Activated T-helper 2 cell treated with anti-CD3 and anti-CD28 coated beads, Interferon-gamma antibody, Interleukin-2, Interleukin-4, amounts not matched to agents 10 μg/mL and 5 μg/mL and 100 μg/mL, durations not matched to agents 14 hours and 24 hours and 36 hours (primary cell): ENCODE measurements at regions not wholly inside any gene's neighbourhood (a gene's known extent, or its start where the extent isn't known, plus 50 kb on each side); places are given as distances from the start of the nearest gene placed in this dataset.
"Not testable (repeated sequence)": the region's sequence is repeated elsewhere in the genome, so short reads cannot be mapped to it uniquely, and the experiment has no call there.

Experiments used
- DNase-seq: peaks from one replicate; pipeline ENCODE4 v3.0.0; 2021; ENCODE audit warnings: low spot score
- H3K27ac Mint-ChIP-seq: one replicate; pipeline ENCODE4 v1.8.0; 2021; ENCODE audit warnings: mixed read lengths
- H3K27me3 Mint-ChIP-seq: one replicate; pipeline ENCODE4 v1.8.0; 2021; ENCODE audit warnings: low read depth, mixed read lengths
- H3K36me3 Mint-ChIP-seq: one replicate; pipeline ENCODE4 v1.8.0; 2021; ENCODE audit warnings: low read depth, mixed read lengths
- H3K4me1 Mint-ChIP-seq: one replicate; pipeline ENCODE4 v1.8.0; 2021; ENCODE audit warnings: low read depth, mixed read lengths
- H3K4me3 Mint-ChIP-seq: one replicate; pipeline ENCODE4 v1.8.0; 2021; ENCODE audit warnings: low read depth, mild to moderate bottlenecking, moderate library complexity, mixed read lengths
- H3K9me3 Mint-ChIP-seq: one replicate; pipeline ENCODE4 v1.8.0; 2021; ENCODE audit warnings: mixed read lengths
- intact Hi-C: fragments of 100-400 bp; cut with micrococcal nuclease; formaldehyde crosslinking; loops from one replicate; pipeline ENCODE4 v1.15.1; 2023

DNA sequence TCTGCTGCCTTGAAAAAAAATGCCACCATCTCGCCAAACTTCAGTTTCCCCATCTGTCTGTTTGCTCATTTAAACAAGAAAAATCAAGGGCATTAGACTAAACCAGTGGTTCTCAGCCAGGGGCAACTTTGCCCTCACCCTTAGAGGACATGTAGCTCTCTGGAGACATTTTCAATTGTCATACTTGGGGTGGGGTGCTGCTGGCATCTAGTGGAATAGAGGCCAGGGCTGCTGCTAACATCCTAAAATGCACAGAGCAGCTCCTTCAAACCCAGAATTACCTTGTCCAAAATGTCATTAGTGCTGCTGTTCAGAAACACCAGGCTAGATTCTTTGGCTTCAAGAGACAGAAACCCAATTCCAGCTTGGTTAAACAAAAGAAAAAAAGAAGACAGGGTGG, 71.1 kb upstream of the FOXE1 start:
- Mint-ChIP-seq H3K36me3 (no peaks in the 10 kb centered on the region), H3K4me1 (no peaks in the 10 kb centered on the region), H3K27me3 (peaks cover 3% of the 10 kb centered on the region), H3K9me3 (peaks cover 13% of the 10 kb centered on the region), H3K4me3 (no peak overlapping the region), H3K27ac (no peak overlapping the region)
- DNase-seq, result no peak
- intact Hi-C loops, result no loop called here

DNA sequence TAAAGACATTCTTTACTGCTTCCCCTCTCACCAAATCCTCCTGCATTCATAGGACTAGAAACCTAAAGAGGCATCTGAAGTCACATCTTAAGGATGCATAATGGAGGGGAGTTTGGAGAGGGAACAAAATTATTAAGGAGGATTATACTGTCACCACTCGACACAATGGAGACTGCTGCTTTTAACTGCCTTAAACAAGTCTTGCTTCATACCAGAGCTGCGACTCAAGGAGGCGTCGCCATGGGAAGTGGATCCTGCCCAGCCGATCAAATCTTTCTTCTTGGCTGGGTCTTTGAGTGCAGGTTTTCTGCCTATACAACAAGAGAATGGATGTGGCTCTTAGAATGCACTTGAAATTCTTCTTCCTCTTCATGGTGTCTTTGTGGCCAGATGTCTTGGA, 66.7 kb upstream of the FOXE1 start:
- no peaks in the 10 kb centered on the region for H3K4me1 Mint-ChIP-seq
- H3K27me3 Mint-ChIP-seq, result peaks cover 8% of the 10 kb centered on the region

DNA sequence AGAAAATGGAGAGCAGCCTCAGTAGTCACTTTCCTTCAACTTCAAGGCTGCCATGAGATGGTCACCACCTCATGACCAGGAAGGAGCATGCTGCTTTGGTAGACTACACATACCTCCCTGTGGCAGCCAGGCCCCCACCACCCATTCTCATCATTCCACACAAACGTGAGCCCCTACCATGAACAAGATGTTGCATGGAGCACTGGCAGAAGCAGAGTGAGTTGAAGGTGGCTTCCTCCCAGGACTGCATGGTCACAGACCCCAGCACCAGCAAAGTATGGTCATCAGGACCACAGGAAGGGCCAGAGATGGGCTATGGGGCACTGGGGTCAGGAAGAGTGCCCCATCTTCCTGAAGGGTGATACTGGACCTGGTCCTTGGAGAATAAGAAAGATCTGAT, 65.5 kb upstream of the FOXE1 start:
- intact Hi-C loops, result no loop called here
- no peak for DNase-seq
- H3K4me3 Mint-ChIP-seq, result no peak overlapping the region
- H3K27ac Mint-ChIP-seq, result no peak overlapping the region
- H3K27me3 Mint-ChIP-seq, result peaks cover 8% of the 10 kb centered on the region
- no peaks in the 10 kb centered on the region for H3K9me3 Mint-ChIP-seq
- H3K4me1 Mint-ChIP-seq, result no peaks in the 10 kb centered on the region
- no peaks in the 10 kb centered on the region for H3K36me3 Mint-ChIP-seq

More for the DNA sequence above, 66.7 kb upstream of the FOXE1 start:
- no peak for DNase-seq
- no peak overlapping the region for H3K27ac Mint-ChIP-seq
- H3K9me3 Mint-ChIP-seq, result no peaks in the 10 kb centered on the region
- H3K4me3 Mint-ChIP-seq, result no peak overlapping the region
- intact Hi-C loops, result no loop called here
- H3K36me3 Mint-ChIP-seq, result no peaks in the 10 kb centered on the region

- Mint-ChIP-seq H3K27me3 (peaks cover 5% of the 10 kb centered on the region), H3K9me3 (no peaks in the 10 kb centered on the region), H3K27ac (no peak overlapping the region), H3K4me1 (no peaks in the 10 kb centered on the region), H3K36me3 (no peaks in the 10 kb centered on the region), H3K4me3 (no peak overlapping the region)
- intact Hi-C loops, result no loop called here
- no peak for DNase-seq
These were observed 64.0 kb upstream of the FOXE1 start for GRCh38 chr9:97788763-97789663.

DNA sequence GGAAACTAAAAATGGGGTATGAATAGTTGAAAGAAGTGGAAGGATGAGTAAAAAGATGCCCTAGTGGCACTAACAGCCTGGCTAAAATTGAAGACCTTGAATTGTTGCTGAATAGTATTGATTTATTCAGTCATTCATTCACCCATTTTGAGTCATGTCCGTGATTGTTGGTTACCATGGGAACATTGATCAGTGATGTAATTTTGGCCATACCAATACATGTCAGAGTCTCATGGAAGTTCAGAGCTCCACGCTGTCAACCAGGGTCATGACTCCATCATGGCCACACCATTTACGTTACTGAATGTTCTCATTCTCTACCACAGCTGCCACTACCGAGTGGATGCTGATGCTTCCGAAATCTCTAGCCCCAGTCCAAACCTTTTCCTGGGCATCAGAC, 62.5 kb upstream of the FOXE1 start:
- peaks cover 5% of the 10 kb centered on the region for H3K27me3 Mint-ChIP-seq
- intact Hi-C loops, result no loop called here
- H3K4me1 Mint-ChIP-seq, result no peaks in the 10 kb centered on the region
- no peak overlapping the region for H3K27ac Mint-ChIP-seq
- no peaks in the 10 kb centered on the region for H3K9me3 Mint-ChIP-seq
- no peak overlapping the region for H3K4me3 Mint-ChIP-seq
- H3K36me3 Mint-ChIP-seq, result no peaks in the 10 kb centered on the region
- no peak for DNase-seq

DNA sequence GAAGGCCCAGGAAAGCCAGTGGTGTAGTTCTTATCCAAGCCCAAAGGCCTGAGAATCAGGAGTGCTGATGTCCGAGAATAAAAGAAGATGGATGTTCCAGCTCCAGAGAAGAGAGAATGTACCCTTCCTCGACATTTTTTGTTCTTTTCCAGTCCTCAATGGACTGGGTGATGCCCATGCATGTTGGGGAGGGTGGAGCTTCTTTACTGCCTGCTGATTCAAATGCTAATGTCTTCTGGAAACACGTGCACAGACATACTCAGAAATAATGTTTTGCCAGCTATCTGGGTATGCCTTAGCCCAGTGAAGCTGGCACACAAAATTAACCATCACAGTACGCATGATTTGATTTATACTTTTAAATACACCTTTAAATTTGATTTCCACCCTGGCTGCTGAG, 61.5 kb upstream of the FOXE1 start:
- H3K36me3 Mint-ChIP-seq, result no peaks in the 10 kb centered on the region
- intact Hi-C loops, result no loop called here
- H3K9me3 Mint-ChIP-seq, result no peaks in the 10 kb centered on the region
- H3K27me3 Mint-ChIP-seq, result peaks cover 5% of the 10 kb centered on the region
- no peak overlapping the region for H3K27ac Mint-ChIP-seq
- no peak overlapping the region for H3K4me3 Mint-ChIP-seq
- H3K4me1 Mint-ChIP-seq, result no peaks in the 10 kb centered on the region
- DNase-seq, result no peak

DNA sequence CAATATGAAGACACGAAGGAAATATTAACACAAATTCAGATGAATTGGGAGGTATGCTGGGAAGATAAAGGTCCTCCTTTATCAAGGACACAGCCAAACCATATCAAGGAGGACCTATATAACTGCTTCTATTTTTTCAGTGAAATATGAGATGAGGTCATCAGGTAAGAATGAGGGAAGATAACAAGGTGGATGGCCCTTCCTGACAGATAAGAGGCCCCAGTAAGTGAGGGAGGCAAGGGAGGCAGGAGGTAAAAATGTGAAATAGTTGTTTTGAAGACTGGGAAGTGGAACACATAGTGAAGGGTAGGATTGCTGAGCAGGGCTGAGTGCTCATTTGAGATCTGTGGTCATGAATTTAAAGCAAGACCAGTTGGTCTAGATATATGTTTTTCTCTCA, 60.0 kb upstream of the FOXE1 start:
- H3K27me3 Mint-ChIP-seq, result peaks cover 2% of the 10 kb centered on the region
- H3K4me1 Mint-ChIP-seq, result no peaks in the 10 kb centered on the region
- no peak overlapping the region for H3K4me3 Mint-ChIP-seq
- intact Hi-C loops, result no loop called here
- H3K36me3 Mint-ChIP-seq, result no peaks in the 10 kb centered on the region
- no peak for DNase-seq
- no peak overlapping the region for H3K27ac Mint-ChIP-seq
- no peaks in the 10 kb centered on the region for H3K9me3 Mint-ChIP-seq

DNA sequence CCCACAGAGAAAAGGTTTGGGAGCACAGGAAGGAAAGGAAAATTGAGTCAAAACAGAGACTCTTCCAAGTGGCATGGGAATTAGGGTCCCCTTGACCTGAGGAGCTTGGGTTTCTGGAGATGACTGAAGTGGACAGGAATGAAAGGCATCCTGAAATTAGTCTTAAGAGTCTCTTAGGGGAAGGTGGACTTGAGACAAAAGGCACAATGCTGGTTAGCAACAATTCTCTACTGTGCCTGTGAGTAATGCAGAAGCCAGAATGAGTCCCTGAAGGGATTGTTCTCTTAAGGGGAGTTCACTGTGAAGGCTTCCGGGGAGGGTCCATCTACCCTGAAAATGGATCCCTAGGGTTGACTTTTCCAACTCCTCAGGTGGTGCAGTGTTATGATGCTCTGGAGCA, 58.4 kb upstream of the FOXE1 start:
- H3K4me1 Mint-ChIP-seq, result no peaks in the 10 kb centered on the region
- intact Hi-C loops, result no loop called here
- H3K27ac Mint-ChIP-seq, result no peak overlapping the region
- H3K27me3 Mint-ChIP-seq, result no peaks in the 10 kb centered on the region
- H3K9me3 Mint-ChIP-seq, result no peaks in the 10 kb centered on the region
- no peaks in the 10 kb centered on the region for H3K36me3 Mint-ChIP-seq
- H3K4me3 Mint-ChIP-seq, result no peak overlapping the region
- DNase-seq, result no peak

DNA sequence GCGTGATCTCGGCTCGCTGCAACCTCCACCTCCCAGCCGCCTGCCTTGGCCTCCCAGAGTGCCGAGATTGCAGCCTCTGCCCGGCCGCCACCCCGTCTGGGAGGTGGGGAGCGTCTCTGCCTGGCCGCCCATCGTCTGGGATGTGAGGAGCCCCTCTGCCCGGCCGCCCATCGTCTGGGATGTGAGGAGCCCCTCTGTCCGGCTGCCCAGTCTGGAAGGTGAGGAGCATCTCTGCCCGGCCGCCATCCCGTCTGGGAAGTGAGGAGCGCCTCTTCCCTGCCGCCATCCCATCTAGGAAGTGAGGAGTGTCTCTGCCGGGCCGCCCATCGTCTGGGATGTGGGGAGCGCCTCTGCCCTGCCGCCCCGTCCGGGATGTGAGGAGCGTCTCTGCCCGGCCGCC, 56.9 kb upstream of the FOXE1 start:
- H3K36me3 Mint-ChIP-seq, H3K4me3 Mint-ChIP-seq, DNase-seq, intact Hi-C loops, H3K4me1 Mint-ChIP-seq, H3K27ac Mint-ChIP-seq, H3K27me3 Mint-ChIP-seq, H3K9me3 Mint-ChIP-seq: not testable (repeated sequence)

DNA sequence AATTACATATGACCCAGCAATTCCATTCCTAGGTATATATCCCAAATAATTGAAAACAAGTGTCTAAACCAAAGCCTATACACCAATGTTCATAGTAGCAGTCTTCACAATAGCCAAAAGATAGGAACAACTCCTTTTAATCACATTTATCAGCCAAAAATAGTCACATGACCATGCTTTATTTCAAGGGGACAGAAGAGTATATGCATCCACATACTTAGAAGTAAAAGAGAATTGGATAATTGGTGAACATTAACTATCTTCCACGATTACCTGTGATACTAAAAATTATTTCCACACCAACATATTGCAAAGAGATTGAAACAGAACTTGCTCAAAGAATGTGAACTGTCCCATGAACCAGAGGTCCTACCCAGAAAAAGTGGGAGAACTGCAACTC, 51.8 kb upstream of the FOXE1 start:
- Mint-ChIP-seq H3K9me3 (no peaks in the 10 kb centered on the region), H3K27me3 (peaks cover 26% of the 10 kb centered on the region), H3K4me3 (no peak overlapping the region), H3K36me3 (no peaks in the 10 kb centered on the region), H3K27ac (no peak overlapping the region), H3K4me1 (peaks cover 3% of the 10 kb centered on the region)
- DNase-seq, result no peak
- intact Hi-C loops, result loop anchor here (10.0 kb wide), 1 partner anchor 166 kb away; the partner anchor contains the start of genes NCBP1 and TSTD2

DNA sequence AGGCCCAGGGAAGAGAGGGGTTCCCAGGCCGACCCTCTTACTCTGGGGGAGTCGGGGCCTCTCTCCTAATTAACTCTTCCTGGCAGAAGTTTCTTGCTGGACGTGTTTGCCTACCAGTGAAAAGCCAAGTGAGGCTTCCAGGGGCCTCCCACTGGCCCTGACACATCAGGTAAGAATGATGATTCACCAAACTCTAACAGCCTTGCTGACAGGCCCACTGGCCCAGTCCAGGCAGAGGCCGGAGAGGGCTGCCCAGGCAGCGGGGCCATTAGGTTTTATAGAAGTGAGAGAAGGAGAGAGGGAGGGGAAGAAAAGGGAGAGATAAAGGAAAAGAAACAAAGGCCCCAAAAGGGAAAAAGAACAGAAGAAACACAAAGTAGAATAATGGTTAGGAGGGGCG, 50.8 kb upstream of the FOXE1 start:
- peak overlapping the region; percentile 68 for H3K4me3 Mint-ChIP-seq
- intact Hi-C loops, result loop anchor here (10.0 kb wide), 1 partner anchor 167 kb away; the partner anchor contains the start of genes NCBP1 and TSTD2
- H3K36me3 Mint-ChIP-seq, result no peaks in the 10 kb centered on the region
- no peak overlapping the region for H3K27ac Mint-ChIP-seq
- no peaks in the 10 kb centered on the region for H3K9me3 Mint-ChIP-seq
- H3K27me3 Mint-ChIP-seq, result peaks cover 32% of the 10 kb centered on the region
- no peak for DNase-seq
- H3K4me1 Mint-ChIP-seq, result peaks cover 3% of the 10 kb centered on the region

DNA sequence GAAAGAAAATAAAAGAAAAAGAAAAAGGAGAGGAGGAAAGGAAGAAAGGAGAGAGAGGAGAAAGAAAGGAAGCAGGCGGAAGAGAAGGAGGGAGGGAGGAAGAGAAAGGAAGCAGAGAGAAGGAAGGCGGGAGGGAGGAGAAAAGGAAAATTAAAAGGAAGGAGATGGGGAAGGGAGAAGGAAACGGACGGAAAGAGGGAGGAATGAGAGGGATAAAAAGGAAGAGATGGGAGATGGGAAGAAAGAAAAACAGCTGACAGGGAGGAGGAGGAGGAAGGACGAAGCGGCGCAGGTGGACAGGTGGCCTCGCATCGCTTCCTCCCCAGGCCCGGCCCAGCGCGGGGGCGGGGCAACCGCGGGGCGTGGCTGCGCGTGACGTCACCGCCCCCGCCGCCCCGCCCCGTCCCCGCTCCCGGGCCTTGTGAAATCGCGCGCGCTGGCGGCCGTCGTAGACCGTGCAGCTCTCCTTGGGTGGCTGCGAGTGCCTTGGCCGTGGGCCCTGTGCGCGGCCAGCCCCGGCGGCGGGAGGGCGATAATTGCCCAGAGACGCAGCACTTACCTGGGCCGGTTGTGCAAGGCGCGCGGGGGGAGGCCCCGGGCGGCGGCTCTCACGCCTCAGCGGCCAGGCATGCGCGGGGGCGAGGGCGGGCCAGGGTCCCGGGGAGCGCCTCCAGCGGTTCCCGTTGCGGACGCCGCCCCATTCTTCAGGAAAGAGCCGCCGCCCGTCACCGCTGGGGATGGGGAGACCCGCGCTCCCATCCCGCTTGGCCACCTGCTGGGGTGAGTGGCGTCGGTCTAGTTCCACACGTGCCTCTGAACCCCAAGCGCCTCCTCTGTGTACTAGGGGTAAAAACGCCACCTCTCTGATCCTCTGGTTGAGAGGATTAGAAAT, 49.6 kb upstream of the FOXE1 start:
- peak overlapping the region; percentile 78 for H3K4me3 Mint-ChIP-seq
- intact Hi-C loops, result loop anchor here (10.0 kb wide), 1 partner anchor 169 kb away; the partner anchor contains the start of genes NCBP1 and TSTD2
- H3K4me1 Mint-ChIP-seq, result peaks cover 3% of the 10 kb centered on the region
- peaks cover 37% of the 10 kb centered on the region for H3K27me3 Mint-ChIP-seq
- H3K27ac Mint-ChIP-seq, result no peak overlapping the region
- no peaks in the 10 kb centered on the region for H3K9me3 Mint-ChIP-seq
- peak; percentile 66 for DNase-seq
- H3K36me3 Mint-ChIP-seq, result no peaks in the 10 kb centered on the region
